Hindlimb muscle (tissue), 1 donor: ENCODE measurements at regions not wholly inside any gene's neighbourhood (a gene's known extent, or its start where the extent isn't known, plus 50 kb on each side); places are given as distances from the start of the nearest gene placed in this dataset.

Source experiments
- DNase-seq: peaks from one replicate; pipeline ENCODE4 v3.0.0-alpha.2; 2013

DNA sequence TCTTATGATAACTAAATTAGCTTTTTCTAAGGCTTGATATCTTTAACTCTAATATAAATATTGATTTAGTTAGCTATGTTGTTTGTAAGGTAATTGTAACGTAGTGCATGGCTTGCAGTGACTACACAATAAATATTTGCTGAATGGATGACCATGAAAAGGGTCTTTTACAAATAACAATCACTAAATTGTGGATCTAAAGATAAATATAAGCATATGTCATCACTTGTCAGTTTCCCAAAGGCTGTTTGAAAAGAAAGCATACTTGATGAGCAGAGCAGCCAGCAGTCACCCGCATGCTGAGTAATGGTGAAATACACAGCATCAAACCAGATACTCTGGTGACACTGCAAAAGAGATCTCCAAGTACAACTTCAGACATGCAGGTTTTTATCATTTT is 92.5 kb upstream of the FMN2 start:
- DNase-seq = no peak

DNA sequence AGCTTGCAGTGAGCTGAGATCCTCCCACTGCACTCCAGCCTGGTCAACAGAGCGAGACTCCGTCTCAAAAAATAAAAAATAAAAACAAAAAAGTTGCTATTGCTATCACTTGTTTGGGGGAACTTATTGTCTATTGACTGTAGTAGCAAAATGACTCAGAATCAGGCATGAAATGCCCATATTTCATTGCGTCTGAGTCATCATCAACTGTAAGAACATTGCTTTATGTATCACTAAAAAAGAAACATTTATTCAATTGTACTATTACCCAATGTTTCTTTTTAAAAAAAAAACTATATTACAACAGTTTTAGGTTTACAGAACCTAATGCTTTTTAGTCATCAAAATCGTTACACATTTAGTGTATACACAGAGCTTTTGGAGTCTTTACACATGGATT is 91.0 kb upstream of the FMN2 start:
- DNase-seq = no peak

- DNase-seq = no peak
Observed at GRCh38 chr1:240001177-240001740, 90.4 kb upstream of the FMN2 start.

GRCh38 chr1:240004086-240004749 is 87.5 kb upstream of the FMN2 start:
- no peak for DNase-seq

- DNase-seq = no peak
Observed at GRCh38 chr1:240005997-240006650, 85.6 kb upstream of the FMN2 start.

- no peak for DNase-seq
Observed at GRCh38 chr1:240008298-240008697, 83.4 kb upstream of the FMN2 start.

- no peak for DNase-seq
Observed at GRCh38 chr1:240014051-240014450, 77.6 kb upstream of the FMN2 start.

DNA sequence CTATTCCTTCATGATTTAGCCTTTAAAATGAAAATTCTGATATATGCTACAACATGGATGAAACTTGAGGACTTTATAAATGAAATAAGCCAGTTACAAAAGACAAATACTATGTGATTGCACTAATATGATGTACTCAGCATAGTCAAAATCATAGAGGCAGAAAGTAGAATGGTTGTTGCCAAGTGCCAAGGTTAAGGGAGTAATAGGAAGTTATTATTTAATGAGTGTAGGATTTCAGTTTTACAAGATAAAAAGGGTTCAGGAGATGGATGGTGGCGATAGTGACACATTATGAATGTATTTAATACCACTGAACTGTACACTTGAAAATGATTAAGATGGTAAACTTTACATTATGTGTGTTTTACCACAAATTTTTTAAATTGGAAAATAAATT is 73.1 kb upstream of the FMN2 start:
- no peak for DNase-seq

DNA sequence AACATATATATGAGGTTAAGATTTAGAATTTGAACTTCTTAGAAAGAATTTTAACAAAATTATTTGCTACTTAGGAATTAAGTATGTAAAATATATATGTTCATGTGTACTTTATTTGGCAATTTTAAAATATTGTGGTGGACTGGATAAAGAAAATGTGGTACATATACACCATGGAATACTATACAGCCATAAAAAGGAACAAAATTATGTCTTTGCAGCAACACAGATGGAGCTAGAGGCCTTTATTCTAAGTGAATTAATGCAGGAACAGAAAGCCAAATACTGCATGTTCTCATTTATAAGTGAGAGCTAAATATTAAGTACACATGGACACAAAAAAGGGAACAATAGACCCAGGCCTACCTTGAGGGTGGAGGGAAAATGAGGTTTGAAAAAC is 72.2 kb upstream of the FMN2 start:
- DNase-seq = no peak

GRCh38 chr1:240020871-240021270 is 70.8 kb upstream of the FMN2 start:
- DNase-seq = no peak

- no peak for DNase-seq
Observed at GRCh38 chr1:240021709-240022108, 70.0 kb upstream of the FMN2 start.

DNA sequence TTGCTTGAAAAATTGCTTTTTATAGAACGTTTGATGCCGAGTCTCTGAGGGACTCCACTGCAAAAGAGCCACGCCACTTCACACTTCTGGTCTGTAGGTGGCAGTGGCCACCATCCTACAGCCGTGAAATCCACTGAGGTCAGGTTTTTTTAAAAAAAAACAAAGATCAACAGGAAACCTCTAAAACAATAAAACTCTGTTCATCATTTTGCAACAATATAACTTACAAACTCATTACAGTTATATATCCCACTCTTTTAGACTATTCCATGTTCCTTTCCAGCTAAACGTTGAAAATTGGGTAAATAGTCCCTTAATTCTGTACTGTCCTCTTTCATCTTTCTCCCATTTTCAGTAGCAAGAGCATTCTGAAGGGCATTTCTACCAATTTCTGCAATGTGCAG is 64.6 kb upstream of the FMN2 start:
- DNase-seq = peak; percentile 18

- DNase-seq = no peak
Observed at GRCh38 chr1:240029418-240029817, 62.3 kb upstream of the FMN2 start.

DNA sequence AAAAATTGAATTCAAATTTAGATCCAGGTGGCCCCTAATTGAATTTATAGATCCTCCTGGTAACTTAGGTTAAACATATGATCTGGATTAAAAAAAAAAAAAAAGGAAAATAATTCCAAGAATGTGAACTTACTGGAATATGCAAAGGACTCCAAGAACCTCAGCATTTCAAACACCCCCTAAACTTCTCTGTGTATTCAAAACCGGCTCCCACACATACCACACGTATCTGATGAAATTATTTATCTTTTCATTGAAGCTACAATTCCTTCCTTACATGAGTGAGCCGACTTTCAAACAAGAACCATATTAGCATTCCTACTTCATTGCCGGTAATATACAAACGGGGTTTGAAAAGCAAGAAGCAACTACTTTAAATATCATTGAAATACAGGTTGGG is 61.4 kb upstream of the FMN2 start:
- no peak for DNase-seq

- DNase-seq = no peak
Observed at GRCh38 chr1:240031009-240031408, 60.7 kb upstream of the FMN2 start.

DNA sequence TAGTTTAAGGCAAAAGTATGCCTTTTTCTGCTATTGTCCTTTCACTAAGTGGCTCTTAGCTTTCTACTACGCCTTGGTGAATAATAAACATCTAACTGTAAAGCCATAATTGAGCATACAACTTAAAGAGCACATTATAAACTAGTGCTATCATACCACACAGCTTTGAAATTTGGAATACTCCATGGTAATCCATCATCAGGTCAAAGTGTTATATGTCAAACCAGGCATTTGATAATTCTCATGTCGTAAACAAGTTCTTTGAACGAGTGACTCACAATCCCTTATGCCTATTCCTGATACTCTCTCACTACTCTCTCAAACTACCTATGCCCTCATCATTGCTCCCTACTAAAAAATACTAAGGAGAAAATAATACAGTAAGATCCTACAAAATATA is 60.3 kb upstream of the FMN2 start:
- DNase-seq = no peak

- no peak for DNase-seq
Observed at GRCh38 chr1:240033406-240033805, 58.3 kb upstream of the FMN2 start.

DNA sequence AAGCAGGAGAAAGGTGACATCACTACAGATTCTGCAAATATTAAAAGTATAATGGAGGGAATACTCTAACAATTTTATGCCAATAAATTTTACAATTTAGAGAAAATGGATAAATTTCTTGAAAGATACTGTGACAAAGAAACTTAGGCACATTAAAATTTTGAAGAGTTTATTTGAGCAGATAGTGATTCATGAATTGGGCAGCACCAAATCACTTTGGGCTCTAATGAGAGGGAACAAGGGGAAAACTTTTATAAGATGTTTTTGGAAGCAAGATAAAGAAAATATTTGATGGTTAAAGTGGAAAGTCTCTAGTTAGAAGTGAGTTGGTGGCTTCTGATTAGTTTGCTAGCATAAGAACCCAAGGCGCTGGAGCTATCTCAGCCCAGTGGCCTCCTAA is 55.2 kb upstream of the FMN2 start:
- DNase-seq = no peak
